HG03103 (cell line): ENCODE measurements at regions not wholly inside any gene's neighbourhood (a gene's known extent, or its start where the extent isn't known, plus 50 kb on each side); places are given as distances from the start of the nearest gene placed in this dataset.
A peak's percentile ranks its signal among the peaks of the same experiment; 100 is the strongest.
"Not testable (repeated sequence)": the region's sequence is repeated elsewhere in the genome, so short reads cannot be mapped to it uniquely, and the experiment has no call there.

Source experiments
- ATAC-seq: cut with Tn5 transposase; IDR thresholded peaks from one replicate; pipeline ENCODE4 v1.9.1; 2021; ENCODE audit warnings: low read depth; ENCODE audit not compliant: unreplicated experiment

- no peak for ATAC-seq
Observed at GRCh38 chr2:53543083-53543482, 224.5 kb upstream of the CHAC2 start.

GRCh38 chr2:53536583-53537361 is 230.8 kb upstream of the CHAC2 start:
- no peak for ATAC-seq

GRCh38 chr2:53535234-53535840 is 232.3 kb upstream of the CHAC2 start:
- no peak for ATAC-seq

GRCh38 chr2:53530126-53530525 is 237.5 kb upstream of the CHAC2 start:
- no peak for ATAC-seq

GRCh38 chr2:53527056-53527455 is 240.5 kb upstream of the CHAC2 start:
- ATAC-seq: no peak

- no peak for ATAC-seq
Observed at GRCh38 chr2:53519918-53520841, 247.4 kb upstream of the CHAC2 start.

- no peak for ATAC-seq
Observed at GRCh38 chr2:53517406-53517805, 250.2 kb upstream of the CHAC2 start.

- ATAC-seq: no peak
Observed at GRCh38 chr2:53516650-53517049, 251.0 kb upstream of the CHAC2 start.

- peak; percentile 43 for ATAC-seq
Observed at GRCh38 chr2:53515435-53516332, 251.9 kb upstream of the CHAC2 start.

GRCh38 chr2:53513167-53513666 is 254.4 kb upstream of the CHAC2 start:
- ATAC-seq: no peak

- ATAC-seq: no peak
Observed at GRCh38 chr2:53512071-53512826, 255.4 kb upstream of the CHAC2 start.

- ATAC-seq: no peak
Observed at GRCh38 chr2:53511549-53511948, 256.1 kb upstream of the CHAC2 start.

- ATAC-seq: no peak
Observed at GRCh38 chr2:53510401-53510800, 257.2 kb upstream of the CHAC2 start.

- ATAC-seq: no peak
Observed at GRCh38 chr2:53509831-53510388, 257.7 kb upstream of the CHAC2 start.

- ATAC-seq: no peak
Observed at GRCh38 chr2:53508667-53509066, 258.9 kb upstream of the CHAC2 start.

GRCh38 chr2:53507070-53507469 is 260.5 kb upstream of the CHAC2 start:
- not testable (repeated sequence) for ATAC-seq

- ATAC-seq: no peak
Observed at GRCh38 chr2:53505826-53506225, 261.8 kb upstream of the CHAC2 start.

GRCh38 chr2:53504507-53504906 is 263.1 kb upstream of the CHAC2 start:
- no peak for ATAC-seq

- ATAC-seq: no peak
Observed at GRCh38 chr2:53500181-53500580, 267.4 kb upstream of the CHAC2 start.
